SK-N-SH (cell line): ENCODE measurements at regions not wholly inside any gene's neighbourhood (a gene's known extent, or its start where the extent isn't known, plus 50 kb on each side); places are given as distances from the start of the nearest gene placed in this dataset.

Experiments
- CTCF ChIA-PET: fragments of 300-600, 350-600 bp; formaldehyde crosslinking; extraction: SDS; loops from one replicate; lab custom pipeline; 2021; lab: Yijun Ruan, JAX
- POLR2A ChIA-PET: fragments of 350-600 bp; sonication (Branson Sonifier 250); formaldehyde crosslinking; extraction: SDS; loops from one replicate; lab custom pipeline; 2020; ENCODE audit warnings: antibody characterized with exemption, inconsistent platforms; lab: Yijun Ruan, JAX
- DNase-seq: peaks from one replicate; pipeline ENCODE4 v3.0.0; 2012
- H2AFZ ChIP-seq: fragments of 200-600 bp; sonication (generic); 2 replicates; pipeline ENCODE4 v1.8.1; 2016; ENCODE audit warnings: antibody characterized with exemption, mild to moderate bottlenecking, low read depth
- H3F3A ChIP-seq: fragments of 200-600 bp; sonication (generic); replicated peaks from 2 replicates; pipeline ENCODE3; 2016; ENCODE audit warnings: antibody characterized with exemption, mild to moderate bottlenecking; ENCODE audit not compliant: insufficient read depth
- H3K27ac ChIP-seq, 2 experiments: fragments of 200-500 bp in 1 of 2; fragments of 200-600 bp in 1 of 2; sonication (Bioruptor generic) in 1 of 2; sonication (generic), shearing (Covaris generic) in 1 of 2; 2 replicates each; pipeline versions ENCODE4 v1.5.1 to v1.6.1; 2014 to 2016; ENCODE audit warnings: low read depth in 2 of 2, inconsistent platforms in 1 of 2, low read length in 1 of 2, mild to moderate bottlenecking in 1 of 2, mixed read lengths in 1 of 2
- H3K27me3 ChIP-seq: fragments of 200-600 bp; sonication (generic), shearing (Covaris generic); 2 replicates; pipeline ENCODE4 v1.6.1; 2016; ENCODE audit warnings: mixed run types; ENCODE audit not compliant: insufficient read depth
- H3K36me3 ChIP-seq, 2 experiments: fragments of 200-500 bp in 1 of 2; fragments of 200-600 bp in 1 of 2; sonication (Bioruptor generic) in 1 of 2; sonication (generic) in 1 of 2; replicated peaks in 1 of 2; 2 replicates each; pipeline versions ENCODE3 to v1.5.1; 2014 to 2016; ENCODE audit warnings: low read length in 1 of 2, mild to moderate bottlenecking in 1 of 2; ENCODE audit not compliant: insufficient read depth in 2 of 2, control insufficient read depth in 1 of 2
- H3K4me1 ChIP-seq, 2 experiments: fragments of 200-500 bp in 1 of 2; fragments of 200-600 bp in 1 of 2; sonication (Bioruptor generic) in 1 of 2; sonication (generic), shearing (Covaris generic) in 1 of 2; 2 replicates each; pipeline versions ENCODE4 v1.5.1 to v1.6.1; 2014 to 2016; ENCODE audit warnings: low read depth in 1 of 2, low read length in 1 of 2, mixed run types in 1 of 2; ENCODE audit not compliant: insufficient read depth in 2 of 2, control insufficient read depth in 1 of 2
- H3K4me2 ChIP-seq: fragments of 200-600 bp; sonication (generic), shearing (Covaris generic); 2 replicates; pipeline ENCODE4 v1.6.1; 2017; ENCODE audit warnings: mixed run types
- H3K4me3 ChIP-seq, 2 experiments: fragments of 200-500 bp in 1 of 2; fragments of 200-600 bp in 1 of 2; sonication (Bioruptor generic) in 1 of 2; sonication (generic), shearing (Covaris generic) in 1 of 2; 2 replicates each; pipeline versions ENCODE4 v1.5.1 to v1.8.1; 2014 to 2016; ENCODE audit warnings: low read depth in 2 of 2, inconsistent platforms in 1 of 2, low read length in 1 of 2, mild to moderate bottlenecking in 1 of 2, mixed read lengths in 1 of 2, moderate library complexity in 1 of 2
- H3K79me2 ChIP-seq: fragments of 200-600 bp; sonication (generic); 2 replicates; pipeline ENCODE4 v1.8.1; 2017; ENCODE audit warnings: mild to moderate bottlenecking; ENCODE audit not compliant: insufficient read depth
- H3K9ac ChIP-seq: fragments of 200-600 bp; sonication (generic); 2 replicates; pipeline ENCODE4 v1.6.1; 2017; ENCODE audit warnings: mixed run types
- H3K9me2 ChIP-seq: fragments of 200-600 bp; sonication (generic); 2 replicates; pipeline ENCODE4 v1.6.1; 2017; ENCODE audit warnings: mixed run types
- H3K9me3 ChIP-seq: fragments of 200-600 bp; sonication (generic); 2 replicates; pipeline ENCODE4 v1.6.1; 2017; ENCODE audit warnings: mixed run types, mild to moderate bottlenecking, moderate library complexity
- H4K20me1 ChIP-seq: fragments of 200-600 bp; sonication (generic); 2 replicates; pipeline ENCODE4 v1.6.1; 2017; ENCODE audit warnings: mild to moderate bottlenecking, mixed run types; ENCODE audit not compliant: insufficient read depth
- CHD2 ChIP-seq: fragments of 150-350 bp; IDR thresholded peaks from 2 replicates; pipeline ENCODE4 v1.6.1; 2018; ENCODE audit warnings: low read length; ENCODE audit not compliant: partially characterized antibody
- EP300 ChIP-seq, 2 experiments: IDR thresholded peaks; 2 replicates each; pipeline versions ENCODE4 v1.4.0 to v1.6.1; 2012; ENCODE audit warnings: borderline replicate concordance in 1 of 2, low read depth in 1 of 2, low read length in 1 of 2
- EZH2phosphoT487 ChIP-seq: fragments of 200-600 bp; sonication (generic); IDR thresholded peaks from 2 replicates; pipeline ENCODE4 v1.6.1; 2017; ENCODE audit warnings: low read depth, mixed run types, mild to moderate bottlenecking, antibody characterized with exemption, moderate library complexity, borderline replicate concordance
- FOXM1 ChIP-seq: IDR thresholded peaks from 2 replicates; pipeline ENCODE4 v1.4.0; 2012; ENCODE audit warnings: low read depth, mild to moderate bottlenecking
- GABPA ChIP-seq: IDR thresholded peaks from 2 replicates; pipeline ENCODE4 v1.4.0; 2012; ENCODE audit warnings: low read depth, mild to moderate bottlenecking
- JUND ChIP-seq: IDR thresholded peaks from 2 replicates; pipeline ENCODE4 v1.4.0; 2012
- MEF2A ChIP-seq: IDR thresholded peaks from 2 replicates; pipeline ENCODE4 v1.4.0; 2012; ENCODE audit warnings: low read depth, borderline replicate concordance
- MXI1 ChIP-seq: IDR thresholded peaks from 2 replicates; pipeline ENCODE4 v1.6.1; 2012; ENCODE audit warnings: mild to moderate bottlenecking, low read depth, low read length, improper control_type of control experiment
- NFIC ChIP-seq: IDR thresholded peaks from 2 replicates; pipeline ENCODE4 v1.4.0; 2012; ENCODE audit warnings: borderline replicate concordance
- RAD21 ChIP-seq: IDR thresholded peaks from 2 replicates; pipeline ENCODE4 v1.6.1; 2012; ENCODE audit warnings: mild to moderate bottlenecking, low read length
- RCOR1 ChIP-seq: fragments of 150-350 bp; IDR thresholded peaks from 2 replicates; pipeline ENCODE4 v1.6.1; 2017; ENCODE audit warnings: antibody characterized with exemption, low read length
- RFX5 ChIP-seq: IDR thresholded peaks from 2 replicates; pipeline ENCODE4 v1.6.1; 2012; ENCODE audit warnings: mild to moderate bottlenecking, improper control_type of control experiment, low read length
- RXRA ChIP-seq: IDR thresholded peaks from 2 replicates; pipeline ENCODE4 v1.4.0; 2012; ENCODE audit warnings: low read depth, mild to moderate bottlenecking, borderline replicate concordance
- YY1 ChIP-seq: IDR thresholded peaks from 2 replicates; pipeline ENCODE4 v1.4.0; 2012; ENCODE audit warnings: low read depth, mild to moderate bottlenecking
- WGBS: methylation state at CpG from one replicate; pipeline ENCODE4 v1.1.6; 2017; ENCODE audit warnings: low lambda C conversion rate; 5-methylcytosine and 5-hydroxymethylcytosine counted together
- TF ChIP-seq, protein P1 (sequence below): IDR thresholded peaks from 2 replicates; pipeline ENCODE4 v1.4.0; 2012; ENCODE audit warnings: low read depth
- TF ChIP-seq, protein P2 (sequence below): IDR thresholded peaks from 2 replicates; pipeline ENCODE4; 2012
- TF ChIP-seq, protein P3 (sequence below): fragments of 200-600 bp; sonication (generic); IDR thresholded peaks from 2 replicates; pipeline ENCODE4 v1.6.1; 2017; ENCODE audit warnings: antibody characterized with exemption, mild to moderate bottlenecking, moderate library complexity
- TF ChIP-seq, protein P4 (sequence below): IDR thresholded peaks from 2 replicates; pipeline ENCODE4 v1.4.0; 2012; ENCODE audit warnings: low read depth, borderline replicate concordance
- TF ChIP-seq, protein P5 (sequence below): IDR thresholded peaks from 2 replicates; pipeline ENCODE4 v1.6.1; 2012; ENCODE audit warnings: mild to moderate bottlenecking, low read depth, low read length, moderate library complexity

DNA sequence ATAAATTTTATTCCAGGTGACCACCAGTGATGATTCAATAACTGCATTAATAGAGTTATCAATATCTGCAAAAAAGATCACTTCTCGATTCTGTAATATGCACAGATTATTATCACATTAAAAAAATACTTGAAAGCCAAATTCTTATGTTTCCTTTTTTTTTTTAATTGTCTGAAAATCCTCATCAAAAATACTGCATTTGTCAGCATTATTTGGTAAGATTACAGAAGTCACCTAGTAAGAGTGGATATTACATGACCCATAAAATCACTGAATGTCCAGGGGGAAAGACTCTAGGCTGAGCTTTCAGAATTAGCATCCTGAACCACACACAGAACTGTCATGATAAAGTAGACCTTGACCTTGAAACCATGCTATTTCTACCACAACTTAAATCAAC is 617.2 kb upstream of the CDH7 start (continued):
- no peak for TF ChIP-seq NFIC
- no peak for TF ChIP-seq RXRA
- TF ChIP-seq YY1: no peak
- TF ChIP-seq MEF2A: no peak
- TF ChIP-seq, all 33 proteins: peak for 0

DNA sequence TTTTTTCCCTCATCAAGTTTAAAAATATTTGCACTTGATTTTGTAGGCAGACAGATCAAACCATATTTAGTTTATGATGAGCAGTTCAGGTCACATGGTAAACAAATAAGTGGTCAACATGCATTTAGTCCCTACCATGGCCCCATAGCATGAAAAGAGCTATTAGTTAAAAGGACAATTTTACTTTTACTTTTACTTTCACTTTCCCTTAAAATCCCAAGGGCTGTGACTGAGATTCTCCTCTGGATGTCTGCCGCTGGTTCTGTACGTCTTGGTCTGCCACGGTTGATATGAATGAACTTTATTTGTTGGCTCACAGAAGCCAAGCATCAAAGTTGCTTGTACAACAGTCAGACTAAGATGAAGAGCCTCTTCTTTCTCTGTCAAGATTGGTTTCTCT is 626.2 kb upstream of the CDH7 start:
- no peak overlapping the region for H3K9ac ChIP-seq
- no peak overlapping the region for H3K27ac ChIP-seq
- H3K27me3 ChIP-seq: no peaks in the 10 kb centered on the region
- DNase-seq: no peak
- H3K9me3 ChIP-seq: no peaks in the 10 kb centered on the region
- CTCF ChIA-PET: no interaction called here
- no peak overlapping the region for H2AFZ ChIP-seq
- TF ChIP-seq, protein P1, sequence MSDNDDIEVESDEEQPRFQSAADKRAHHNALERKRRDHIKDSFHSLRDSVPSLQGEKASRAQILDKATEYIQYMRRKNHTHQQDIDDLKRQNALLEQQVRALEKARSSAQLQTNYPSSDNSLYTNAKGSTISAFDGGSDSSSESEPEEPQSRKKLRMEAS: no peak
- TF ChIP-seq JUND (no peak), EP300 (IDR thresholded peaks at IDR 0.05; ENCODE audit: borderline replicate concordance in 1 of 2, low read depth in 1 of 2, low read length in 1 of 2) (no peak), YY1 (no peak), RAD21 (no peak), MXI1 (no peak), CHD2 (no peak), EZH2phosphoT487 (no peak), GABPA (no peak), RFX5 (no peak), RCOR1 (no peak), RXRA (no peak), FOXM1 (no peak), NFIC (no peak)
- TF ChIP-seq, protein P2, sequence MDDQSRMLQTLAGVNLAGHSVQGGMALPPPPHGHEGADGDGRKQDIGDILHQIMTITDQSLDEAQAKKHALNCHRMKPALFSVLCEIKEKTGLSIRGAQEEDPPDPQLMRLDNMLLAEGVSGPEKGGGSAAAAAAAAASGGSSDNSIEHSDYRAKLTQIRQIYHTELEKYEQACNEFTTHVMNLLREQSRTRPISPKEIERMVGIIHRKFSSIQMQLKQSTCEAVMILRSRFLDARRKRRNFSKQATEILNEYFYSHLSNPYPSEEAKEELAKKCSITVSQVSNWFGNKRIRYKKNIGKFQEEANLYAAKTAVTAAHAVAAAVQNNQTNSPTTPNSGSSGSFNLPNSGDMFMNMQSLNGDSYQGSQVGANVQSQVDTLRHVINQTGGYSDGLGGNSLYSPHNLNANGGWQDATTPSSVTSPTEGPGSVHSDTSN: no peak
- TF ChIP-seq, protein P3, sequence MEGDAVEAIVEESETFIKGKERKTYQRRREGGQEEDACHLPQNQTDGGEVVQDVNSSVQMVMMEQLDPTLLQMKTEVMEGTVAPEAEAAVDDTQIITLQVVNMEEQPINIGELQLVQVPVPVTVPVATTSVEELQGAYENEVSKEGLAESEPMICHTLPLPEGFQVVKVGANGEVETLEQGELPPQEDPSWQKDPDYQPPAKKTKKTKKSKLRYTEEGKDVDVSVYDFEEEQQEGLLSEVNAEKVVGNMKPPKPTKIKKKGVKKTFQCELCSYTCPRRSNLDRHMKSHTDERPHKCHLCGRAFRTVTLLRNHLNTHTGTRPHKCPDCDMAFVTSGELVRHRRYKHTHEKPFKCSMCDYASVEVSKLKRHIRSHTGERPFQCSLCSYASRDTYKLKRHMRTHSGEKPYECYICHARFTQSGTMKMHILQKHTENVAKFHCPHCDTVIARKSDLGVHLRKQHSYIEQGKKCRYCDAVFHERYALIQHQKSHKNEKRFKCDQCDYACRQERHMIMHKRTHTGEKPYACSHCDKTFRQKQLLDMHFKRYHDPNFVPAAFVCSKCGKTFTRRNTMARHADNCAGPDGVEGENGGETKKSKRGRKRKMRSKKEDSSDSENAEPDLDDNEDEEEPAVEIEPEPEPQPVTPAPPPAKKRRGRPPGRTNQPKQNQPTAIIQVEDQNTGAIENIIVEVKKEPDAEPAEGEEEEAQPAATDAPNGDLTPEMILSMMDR: no peak
- TF ChIP-seq, protein P4, sequence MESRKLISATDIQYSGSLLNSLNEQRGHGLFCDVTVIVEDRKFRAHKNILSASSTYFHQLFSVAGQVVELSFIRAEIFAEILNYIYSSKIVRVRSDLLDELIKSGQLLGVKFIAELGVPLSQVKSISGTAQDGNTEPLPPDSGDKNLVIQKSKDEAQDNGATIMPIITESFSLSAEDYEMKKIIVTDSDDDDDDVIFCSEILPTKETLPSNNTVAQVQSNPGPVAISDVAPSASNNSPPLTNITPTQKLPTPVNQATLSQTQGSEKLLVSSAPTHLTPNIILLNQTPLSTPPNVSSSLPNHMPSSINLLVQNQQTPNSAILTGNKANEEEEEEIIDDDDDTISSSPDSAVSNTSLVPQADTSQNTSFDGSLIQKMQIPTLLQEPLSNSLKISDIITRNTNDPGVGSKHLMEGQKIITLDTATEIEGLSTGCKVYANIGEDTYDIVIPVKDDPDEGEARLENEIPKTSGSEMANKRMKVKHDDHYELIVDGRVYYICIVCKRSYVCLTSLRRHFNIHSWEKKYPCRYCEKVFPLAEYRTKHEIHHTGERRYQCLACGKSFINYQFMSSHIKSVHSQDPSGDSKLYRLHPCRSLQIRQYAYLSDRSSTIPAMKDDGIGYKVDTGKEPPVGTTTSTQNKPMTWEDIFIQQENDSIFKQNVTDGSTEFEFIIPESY: no peak
- TF ChIP-seq, protein P5, sequence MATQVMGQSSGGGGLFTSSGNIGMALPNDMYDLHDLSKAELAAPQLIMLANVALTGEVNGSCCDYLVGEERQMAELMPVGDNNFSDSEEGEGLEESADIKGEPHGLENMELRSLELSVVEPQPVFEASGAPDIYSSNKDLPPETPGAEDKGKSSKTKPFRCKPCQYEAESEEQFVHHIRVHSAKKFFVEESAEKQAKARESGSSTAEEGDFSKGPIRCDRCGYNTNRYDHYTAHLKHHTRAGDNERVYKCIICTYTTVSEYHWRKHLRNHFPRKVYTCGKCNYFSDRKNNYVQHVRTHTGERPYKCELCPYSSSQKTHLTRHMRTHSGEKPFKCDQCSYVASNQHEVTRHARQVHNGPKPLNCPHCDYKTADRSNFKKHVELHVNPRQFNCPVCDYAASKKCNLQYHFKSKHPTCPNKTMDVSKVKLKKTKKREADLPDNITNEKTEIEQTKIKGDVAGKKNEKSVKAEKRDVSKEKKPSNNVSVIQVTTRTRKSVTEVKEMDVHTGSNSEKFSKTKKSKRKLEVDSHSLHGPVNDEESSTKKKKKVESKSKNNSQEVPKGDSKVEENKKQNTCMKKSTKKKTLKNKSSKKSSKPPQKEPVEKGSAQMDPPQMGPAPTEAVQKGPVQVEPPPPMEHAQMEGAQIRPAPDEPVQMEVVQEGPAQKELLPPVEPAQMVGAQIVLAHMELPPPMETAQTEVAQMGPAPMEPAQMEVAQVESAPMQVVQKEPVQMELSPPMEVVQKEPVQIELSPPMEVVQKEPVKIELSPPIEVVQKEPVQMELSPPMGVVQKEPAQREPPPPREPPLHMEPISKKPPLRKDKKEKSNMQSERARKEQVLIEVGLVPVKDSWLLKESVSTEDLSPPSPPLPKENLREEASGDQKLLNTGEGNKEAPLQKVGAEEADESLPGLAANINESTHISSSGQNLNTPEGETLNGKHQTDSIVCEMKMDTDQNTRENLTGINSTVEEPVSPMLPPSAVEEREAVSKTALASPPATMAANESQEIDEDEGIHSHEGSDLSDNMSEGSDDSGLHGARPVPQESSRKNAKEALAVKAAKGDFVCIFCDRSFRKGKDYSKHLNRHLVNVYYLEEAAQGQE: no peak
- TF ChIP-seq, all 33 proteins: peak for 0
- 57% methylated on average over 3 of the region's 3 CpGs for WGBS
- Histone ChIP-seq H3K4me3 (peak overlapping the region in 1 of 2 experiments; percentile 23; a peak in 1 of 4 replicates), H3K4me1 (no peaks in the 10 kb centered on the region), H3F3A (no peaks in the 10 kb centered on the region), H3K9me2 (no peaks in the 10 kb centered on the region), H4K20me1 (no peaks in the 10 kb centered on the region), H3K4me2 (no peak overlapping the region), H3K79me2 (no peaks in the 10 kb centered on the region), H3K36me3 (no peaks in the 10 kb centered on the region)
- POLR2A ChIA-PET: no interaction called here
